Urothelium cell line (cell line): ENCODE measurements at regions not wholly inside any gene's neighbourhood (a gene's known extent, or its start where the extent isn't known, plus 50 kb on each side); places are given as distances from the start of the nearest gene placed in this dataset.

ENCODE experiments used
- DNase-seq: peaks from one replicate; pipeline ENCODE4 v3.0.0; 2011; ENCODE audit warnings: low spot score, mixed read lengths
- FAIRE-seq: peaks from 2 replicates; lab custom pipeline; 2011; peaks lifted over from hg19 to GRCh38; lab: Jason Lieb, UNC

DNA sequence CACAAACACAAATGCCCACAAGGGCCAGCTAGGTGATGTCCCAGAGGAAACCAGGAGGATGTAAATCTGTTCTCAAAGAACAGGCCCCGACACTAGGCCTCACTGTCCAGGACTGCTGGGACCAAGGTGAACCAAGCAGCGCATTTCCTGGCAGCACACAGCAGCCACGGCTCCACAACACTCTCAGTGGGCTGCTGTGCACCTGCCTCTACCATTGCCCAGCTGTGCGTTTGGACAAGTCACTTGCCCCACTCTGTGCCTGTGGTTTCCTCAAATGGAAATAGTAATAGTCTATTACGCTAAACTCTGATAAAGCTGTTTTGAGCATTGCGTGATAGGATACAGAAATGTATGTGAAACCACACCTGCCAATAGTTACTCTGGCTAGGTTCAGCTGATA lies 544.5 kb downstream of the BNC2 start:
- no peak for FAIRE-seq
- no peak for DNase-seq

DNA sequence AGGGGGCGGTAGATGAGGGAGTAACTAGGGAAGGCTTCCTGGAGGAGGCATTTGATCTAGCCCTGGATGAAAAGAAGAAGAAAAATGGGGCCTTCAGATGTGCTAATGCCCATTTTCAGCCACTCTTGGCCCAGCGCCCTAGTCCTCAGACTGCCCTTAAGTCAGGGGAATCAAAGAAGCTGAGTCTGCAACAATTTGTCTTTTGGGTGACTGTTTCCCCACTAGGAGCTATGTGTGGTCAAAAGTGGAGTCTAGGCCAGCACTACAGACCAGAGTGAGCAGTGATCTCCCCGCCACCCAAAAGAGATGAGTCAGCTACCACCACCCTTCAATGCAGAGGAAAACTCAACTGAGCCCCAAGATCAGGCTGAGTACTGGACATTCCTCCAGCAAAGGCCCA lies 542.1 kb downstream of the BNC2 start:
- no peak for DNase-seq
- no peak for FAIRE-seq

DNA sequence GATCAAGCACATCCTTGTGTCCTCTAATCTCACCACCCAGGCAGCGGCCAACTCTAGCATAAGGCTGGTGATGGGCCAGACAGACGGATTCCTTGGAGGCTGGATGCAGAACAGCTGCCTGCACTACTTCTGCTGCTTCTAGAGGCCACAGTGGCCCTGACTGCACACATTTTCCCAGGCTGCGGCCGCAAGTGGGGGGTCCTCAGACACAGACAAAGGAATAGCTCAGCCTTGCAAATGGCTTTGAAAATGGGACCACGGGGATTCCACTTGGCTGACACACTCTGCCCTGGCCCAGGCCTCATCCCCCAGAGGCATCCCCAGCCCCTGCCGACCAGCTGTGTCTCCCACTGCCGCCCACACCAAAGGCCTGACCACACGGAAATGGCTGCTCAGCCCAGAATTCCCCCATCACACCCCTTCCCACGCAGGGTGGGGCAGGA lies 540.8 kb downstream of the BNC2 start:
- FAIRE-seq (no peak), DNase-seq (no peak)

DNA sequence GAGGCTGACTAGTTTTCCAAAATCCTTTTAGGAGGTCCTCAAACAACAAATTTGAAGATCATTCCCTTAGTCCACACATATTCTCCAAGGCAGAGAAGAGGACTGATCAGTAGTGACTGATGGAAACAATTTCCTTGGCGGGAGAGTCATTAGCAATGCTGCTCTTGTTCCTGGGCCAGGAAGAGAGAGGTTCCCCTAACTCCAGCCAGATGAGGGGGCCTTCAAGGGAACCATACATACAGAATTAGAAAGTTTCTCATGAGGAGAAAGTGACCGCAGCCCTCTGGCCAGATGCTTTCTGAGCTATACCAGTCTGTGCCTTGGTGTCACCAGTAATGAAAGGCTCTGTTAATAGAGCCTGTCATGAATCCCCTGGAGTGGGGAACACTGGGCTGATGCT lies 539.4 kb downstream of the BNC2 start:
- no peak for DNase-seq
- no peak for FAIRE-seq

DNA sequence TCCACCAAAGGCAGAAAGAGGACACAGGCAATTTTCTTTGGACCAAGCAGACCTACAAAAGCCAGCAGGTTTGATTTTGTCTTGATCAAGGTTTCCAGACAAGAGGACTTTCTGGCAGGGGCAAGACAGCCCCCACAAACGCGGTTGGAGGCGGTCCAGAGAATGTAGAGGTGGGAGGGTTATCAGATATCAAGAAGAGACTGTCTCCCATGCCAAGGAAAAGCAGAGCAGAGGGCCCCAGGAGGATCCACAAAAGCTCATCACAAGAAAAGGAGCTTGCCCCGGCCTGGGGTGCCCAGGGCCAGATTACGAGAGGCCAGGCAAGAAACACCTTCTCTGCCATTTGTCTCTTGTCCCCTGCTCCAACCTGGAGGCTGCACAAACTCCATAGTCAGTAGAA lies 538.9 kb downstream of the BNC2 start:
- DNase-seq (no peak), FAIRE-seq (no peak)

DNA sequence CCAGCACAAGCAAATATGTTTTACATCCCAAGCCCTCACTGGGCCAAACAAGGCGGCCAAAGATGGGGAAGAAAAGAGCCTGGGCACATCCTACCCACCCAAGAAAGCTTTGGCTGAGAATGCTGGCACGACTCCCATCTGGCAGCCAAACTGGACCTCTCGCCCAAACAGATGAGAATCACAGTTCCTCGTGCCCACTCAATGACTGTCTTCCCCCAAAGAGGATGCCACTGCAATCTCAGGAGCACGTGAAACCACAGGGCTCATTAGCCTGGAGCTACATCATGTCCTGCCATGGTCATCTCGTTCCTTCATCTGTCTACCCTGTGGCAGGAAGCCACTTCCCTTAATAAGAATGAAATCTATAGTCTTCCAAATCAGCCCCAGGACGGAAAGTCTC lies 536.8 kb downstream of the BNC2 start:
- no peak for FAIRE-seq

DNA sequence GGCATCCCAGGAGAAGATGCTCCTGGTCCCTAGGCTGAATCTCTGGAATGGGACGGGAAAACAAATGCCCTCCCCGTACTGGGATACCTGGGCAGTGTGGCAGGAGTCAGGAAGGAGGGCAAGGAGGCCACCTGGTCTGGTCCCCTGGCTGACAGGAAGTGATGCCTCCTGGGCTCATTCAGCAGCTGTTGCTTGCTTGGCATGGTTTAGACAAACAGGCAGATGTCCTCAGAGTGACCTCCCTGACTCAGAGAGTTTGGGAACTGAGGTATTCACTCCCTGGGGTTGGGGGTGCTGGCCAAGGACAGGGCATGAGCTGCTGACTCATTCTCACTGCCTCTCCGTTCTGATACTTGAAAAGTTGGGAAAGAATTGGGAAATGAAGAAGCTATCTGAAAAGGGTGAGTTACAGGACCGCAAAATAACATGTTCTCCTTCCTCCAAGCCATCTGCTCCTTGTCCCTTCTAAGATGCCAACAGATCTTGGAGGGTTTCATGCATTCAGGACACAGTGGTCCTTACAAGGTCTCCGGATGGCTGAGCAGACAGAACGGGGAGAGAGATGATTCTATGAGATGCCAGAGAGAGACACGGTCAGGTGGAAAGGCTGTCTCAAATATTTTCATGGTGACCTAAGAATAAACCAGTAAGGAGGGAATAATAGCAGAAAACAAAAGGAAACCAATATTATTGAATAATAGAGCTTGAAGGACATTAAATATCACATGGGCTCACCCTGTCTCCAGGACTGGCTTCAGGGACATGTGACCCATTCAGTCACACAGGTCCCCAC lies 534.5 kb downstream of the BNC2 start:
- DNase-seq (peak; percentile 91), FAIRE-seq (peak; percentile 53)

More for the DNA sequence above, 536.8 kb downstream of the BNC2 start:
- no peak for DNase-seq

DNA sequence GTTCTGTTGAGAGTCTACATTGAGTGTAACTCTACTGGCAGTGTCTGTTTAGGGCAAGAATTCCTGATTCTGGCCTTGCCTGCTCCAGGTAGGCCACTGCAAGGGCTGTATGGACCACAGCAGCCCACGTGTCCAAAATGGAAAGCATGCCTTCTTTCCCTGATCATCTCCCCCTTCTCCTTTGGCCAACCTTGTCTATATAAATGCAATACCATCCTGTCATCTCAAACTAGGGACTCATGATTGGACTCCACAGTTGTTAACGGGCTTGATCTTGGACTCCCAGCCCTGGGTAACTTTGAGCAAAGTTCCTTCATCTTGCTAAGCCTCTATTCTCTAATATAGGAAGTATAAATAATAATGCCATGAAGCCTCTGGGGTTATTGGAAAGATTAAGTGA lies 533.6 kb downstream of the BNC2 start:
- DNase-seq: no peak

DNA sequence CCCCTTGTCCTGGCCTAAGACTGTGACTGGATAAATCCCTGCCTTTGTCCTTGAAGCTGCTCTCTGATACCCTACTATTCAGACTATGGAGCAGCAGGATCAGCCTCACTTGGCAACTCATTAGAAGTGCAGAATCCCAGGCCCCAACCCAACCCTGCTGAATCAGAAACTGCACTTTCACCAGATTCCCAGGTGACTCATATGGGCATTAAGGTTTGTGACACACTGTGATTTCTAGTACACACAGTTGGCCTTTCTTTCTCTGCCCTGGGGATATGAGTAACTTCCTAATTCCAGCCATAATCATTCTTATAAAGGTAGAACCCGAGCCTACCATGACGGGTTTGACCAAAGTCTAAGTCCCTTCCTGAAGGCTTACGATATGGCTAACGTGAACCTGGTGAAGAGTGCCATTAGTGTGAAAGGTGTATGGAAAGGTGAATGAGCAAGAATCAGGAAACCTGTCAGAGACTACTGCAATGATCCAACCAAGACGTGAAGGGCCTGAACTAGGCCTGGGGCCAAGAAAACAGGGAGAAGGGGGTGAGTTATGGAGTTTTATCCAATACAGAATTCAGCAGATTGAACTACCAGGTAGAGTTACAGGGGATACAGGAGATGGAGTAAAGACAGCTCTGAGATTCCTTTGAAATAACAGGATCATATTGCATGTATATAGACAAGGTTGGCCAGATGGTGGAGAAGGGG lies 533.0 kb downstream of the BNC2 start:
- peak; percentile 54 for DNase-seq
- no peak for FAIRE-seq

More for the DNA sequence above, 533.6 kb downstream of the BNC2 start:
- no peak for FAIRE-seq

DNA sequence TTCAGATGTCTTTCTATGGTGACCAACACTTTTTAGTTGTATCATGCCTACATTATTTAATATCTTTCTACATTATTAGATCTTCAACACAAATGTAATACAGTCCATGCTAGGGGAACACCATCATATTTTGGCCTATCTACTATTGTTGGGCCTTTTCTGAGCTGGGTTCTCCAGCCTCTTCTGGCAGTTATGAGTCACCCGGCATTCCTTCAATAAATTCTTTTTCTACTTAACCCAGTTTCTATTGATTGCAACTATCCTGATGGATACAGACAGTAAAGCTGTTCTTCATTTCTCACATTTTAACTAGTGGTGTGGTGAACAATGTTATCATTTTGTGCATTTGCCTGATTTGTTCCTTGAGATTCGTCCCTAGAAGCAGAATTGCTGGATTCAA lies 529.3 kb downstream of the BNC2 start:
- DNase-seq: peak; percentile 13
- FAIRE-seq: no peak

DNA sequence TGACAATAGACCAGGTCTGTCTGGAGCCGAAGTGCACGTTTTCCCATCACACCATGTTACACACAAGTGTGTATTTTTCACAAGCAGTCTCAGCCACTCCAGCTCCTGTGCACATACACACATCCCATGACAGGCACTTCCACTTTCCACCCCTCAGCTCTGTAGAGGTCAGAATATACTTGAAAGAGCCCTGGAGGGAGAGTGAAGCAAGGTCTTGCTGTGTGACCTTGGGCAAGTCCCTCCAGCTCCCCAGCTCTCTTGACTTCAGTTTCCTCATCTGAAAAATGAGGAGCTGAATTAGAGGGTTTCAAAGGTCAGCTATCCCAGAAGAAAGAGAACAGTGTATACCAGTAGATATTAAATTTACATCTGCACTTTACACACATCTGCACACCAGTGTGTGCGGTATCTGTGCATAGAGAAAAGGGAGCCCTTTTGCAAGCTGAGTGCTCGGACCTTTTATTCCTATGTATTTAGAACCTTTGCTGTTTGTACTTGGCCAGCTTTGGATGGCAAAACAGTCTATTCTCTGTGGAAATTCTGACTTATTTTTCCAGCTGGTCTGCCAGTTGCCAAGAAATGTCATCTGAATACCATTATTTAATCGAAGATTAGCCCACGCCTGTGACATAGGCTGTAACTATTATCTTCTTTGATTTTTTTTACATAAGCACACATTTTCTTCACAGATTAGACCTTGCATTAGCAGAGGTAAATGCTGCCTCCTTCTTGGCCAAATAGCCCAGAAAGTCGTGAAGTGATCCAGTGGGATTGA lies 528.0 kb downstream of the BNC2 start:
- FAIRE-seq: no peak
- DNase-seq: no peak

DNA sequence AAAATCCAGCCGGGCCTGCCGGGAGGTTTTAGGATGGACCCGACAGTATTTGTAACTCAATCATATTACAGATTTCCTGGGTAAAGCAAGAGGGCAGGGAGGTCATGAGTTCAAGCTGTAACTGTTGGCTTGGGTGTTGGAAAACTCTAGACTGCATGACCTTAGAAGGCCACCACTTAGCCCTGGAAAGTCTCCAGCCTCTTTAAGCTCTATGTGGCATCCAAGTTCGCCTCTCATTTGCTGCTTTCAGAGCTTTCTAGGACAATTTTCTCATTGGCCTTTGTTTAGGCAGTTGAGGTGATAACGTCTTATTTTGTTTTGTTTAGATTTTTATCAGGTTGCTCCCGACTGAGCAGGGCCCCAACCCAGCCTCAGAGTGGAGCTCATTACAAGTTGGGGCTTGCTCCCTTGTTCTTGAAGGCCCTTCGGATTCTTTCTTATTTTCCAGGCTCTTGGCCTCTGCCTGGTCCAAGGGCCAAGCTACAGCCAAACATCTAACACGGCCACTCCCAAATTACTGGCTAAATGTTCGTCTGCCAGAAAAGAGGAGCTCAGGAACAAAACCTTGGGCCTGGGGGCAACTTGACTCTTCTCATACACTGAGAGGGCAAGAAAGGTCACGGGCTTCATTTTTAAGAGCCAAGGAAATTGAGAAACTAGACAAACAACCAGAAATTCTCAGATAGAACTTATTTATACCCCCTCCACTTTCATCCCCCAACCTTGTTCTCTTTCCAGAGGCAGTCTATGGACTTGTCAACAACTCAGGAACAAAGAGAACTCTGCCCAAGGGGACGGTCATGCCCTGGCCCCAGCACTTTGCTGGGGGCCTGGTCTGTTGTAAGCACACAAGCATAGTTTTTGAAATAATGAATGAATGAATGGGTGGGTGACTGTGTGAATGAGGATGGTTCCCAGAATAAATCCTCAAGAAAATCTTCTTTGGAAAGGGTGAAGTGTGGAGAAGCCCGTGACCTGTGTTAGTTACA lies 526.9 kb downstream of the BNC2 start:
- FAIRE-seq: no peak
- no peak for DNase-seq

DNA sequence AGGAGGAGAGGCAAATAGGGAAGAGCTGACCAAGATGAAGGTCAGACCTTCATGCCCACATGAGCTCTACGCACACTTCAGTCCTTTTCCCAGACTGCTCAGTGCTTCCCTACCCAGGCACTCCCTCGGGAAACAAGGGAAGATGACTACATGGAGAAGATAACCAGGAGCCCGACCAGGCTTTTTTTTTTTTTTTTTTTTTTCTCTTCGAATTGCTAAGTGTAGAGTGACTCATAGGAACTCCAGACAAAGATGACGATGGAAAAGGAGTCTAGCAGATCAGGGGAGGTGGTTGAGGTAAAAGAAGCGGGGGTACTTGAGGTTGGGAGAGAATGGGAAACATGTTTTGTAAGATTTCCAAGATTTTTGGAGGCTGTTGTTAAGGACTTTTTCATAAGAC lies 526.1 kb downstream of the BNC2 start:
- DNase-seq (peak; percentile 75), FAIRE-seq (no peak)

DNA sequence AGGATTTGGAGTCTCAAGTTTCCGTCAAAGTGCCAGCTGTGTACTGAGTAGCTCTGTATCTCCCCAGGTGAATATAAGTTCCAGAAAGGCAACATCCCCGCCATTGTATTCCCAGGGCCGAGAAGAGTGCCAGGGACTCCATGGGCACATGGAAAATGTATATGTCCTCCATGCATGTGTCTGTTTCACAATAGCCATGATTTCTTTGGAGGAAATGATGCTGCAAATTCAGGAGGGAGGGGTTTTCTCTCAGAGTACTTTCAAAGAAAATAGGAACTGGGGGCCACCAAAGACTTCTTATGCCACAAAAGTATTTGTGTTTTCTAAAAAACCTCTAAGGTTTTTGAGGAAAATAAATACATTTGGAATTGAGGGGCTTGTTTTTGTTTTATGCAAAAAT lies 524.6 kb downstream of the BNC2 start:
- DNase-seq: no peak
- FAIRE-seq: no peak

DNA sequence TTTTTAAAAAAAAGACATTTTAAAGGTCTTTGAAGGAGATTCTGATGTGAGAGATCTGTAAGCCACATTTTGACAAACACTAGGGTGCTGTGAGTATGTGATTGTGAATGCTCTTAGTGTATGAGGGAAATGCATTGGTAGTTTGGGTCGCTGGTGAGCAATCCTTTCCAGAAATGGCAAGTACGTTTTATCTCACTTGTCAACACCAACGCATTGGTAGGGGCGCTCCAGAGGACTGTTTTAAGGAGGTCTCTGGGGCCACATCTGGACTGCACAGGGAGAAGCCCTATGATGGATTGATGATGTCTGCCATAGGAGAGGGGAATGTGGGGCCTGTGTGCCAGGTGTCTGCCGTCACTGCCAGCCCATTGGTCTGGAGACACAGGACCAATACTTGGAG lies 522.6 kb downstream of the BNC2 start:
- no peak for FAIRE-seq
- DNase-seq: no peak

DNA sequence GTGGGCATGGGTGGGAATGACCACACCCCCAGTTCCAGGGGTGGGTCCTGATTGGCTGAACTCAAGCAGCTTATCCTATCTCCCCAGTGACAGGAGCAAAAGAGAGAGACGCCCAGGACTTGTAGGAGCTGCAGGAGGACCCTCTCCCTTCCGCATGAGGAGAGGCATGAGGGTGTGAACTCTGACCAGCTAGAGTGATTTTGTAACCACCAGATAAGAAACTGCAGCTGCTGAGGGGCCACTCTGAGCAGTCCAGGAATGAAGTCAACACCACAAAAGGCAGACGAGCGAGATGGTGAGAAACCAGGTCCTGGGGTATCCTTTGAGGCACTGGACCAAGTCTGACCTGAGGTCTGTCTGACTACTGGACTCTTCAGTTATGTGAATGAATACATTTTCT lies 521.9 kb downstream of the BNC2 start:
- no peak for FAIRE-seq
- no peak for DNase-seq

DNA sequence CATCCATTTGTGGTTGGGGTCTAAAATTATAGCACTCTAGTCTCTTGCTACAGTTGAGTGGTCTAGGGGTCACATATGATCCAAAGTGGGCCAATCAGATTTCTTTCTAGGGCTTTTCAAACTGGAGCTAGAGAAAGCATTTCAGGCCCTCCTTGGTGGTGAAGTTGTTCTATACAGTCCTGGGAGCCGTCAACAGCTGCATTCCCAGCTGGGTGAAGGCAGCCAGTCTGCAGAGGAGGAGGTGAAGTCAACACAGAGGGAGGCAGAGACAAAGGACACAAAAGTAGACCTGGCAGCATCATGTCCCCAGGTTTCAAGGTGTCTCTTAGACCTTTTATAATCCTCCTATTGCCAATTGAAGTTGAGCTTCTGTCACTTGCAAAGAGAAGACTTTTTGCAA lies 518.2 kb downstream of the BNC2 start:
- DNase-seq: no peak
- FAIRE-seq: no peak

DNA sequence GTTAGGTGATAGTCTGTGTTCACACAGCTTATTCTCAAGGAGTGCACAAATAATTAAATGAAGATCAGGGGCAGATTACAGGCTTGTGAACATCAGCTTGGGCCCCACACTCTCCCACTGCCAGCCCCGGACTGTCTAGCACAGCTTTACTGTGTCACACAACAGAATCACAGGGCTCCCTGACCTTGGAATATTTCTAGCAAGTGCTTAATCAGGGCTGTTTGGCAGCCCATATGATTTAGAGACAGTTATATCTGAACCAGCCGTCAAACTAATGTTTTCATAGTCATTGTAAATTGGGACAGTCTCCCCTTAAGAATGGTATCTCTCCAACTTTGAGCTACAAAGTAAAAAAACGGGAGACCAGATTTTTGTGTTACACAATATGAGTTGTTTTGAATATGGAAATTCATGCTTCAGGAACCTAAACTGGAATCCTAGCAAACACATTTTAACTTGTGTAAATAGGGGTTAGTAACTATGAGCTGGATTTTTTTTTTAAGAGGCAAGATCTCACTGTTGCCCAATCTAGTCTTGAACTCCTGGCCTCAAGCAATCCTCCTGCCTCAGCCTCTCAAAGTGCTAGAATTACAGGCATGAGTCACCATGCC lies 517.6 kb downstream of the BNC2 start:
- DNase-seq (no peak), FAIRE-seq (no peak)

DNA sequence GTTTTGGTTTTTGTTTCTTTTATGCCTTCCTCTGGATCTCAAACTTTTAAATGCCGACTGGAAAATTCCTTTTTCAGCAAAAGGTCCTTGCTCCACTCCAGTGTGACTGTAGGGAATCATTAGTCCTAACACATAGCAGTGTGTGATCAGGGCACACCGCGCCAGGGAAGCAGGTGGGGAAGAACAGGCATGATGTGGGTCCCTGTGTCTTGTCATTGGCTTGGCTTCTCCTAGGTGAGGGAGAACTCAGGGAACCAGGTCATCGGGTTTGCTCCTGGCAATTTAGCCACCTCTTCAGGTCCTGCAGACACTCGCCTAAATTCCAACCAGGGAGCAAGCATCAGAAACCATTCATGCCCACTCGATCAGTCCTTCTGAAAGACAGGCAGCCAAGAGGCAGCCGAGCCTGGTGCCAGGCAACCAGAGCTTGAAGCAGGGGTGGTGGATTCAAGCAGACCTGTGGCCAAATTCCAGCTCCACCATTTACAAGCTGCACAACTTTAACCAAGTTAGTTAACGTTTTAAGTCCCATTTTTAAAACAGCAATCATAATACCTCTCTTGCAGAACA lies 514.2 kb downstream of the BNC2 start:
- no peak for FAIRE-seq
- no peak for DNase-seq

DNA sequence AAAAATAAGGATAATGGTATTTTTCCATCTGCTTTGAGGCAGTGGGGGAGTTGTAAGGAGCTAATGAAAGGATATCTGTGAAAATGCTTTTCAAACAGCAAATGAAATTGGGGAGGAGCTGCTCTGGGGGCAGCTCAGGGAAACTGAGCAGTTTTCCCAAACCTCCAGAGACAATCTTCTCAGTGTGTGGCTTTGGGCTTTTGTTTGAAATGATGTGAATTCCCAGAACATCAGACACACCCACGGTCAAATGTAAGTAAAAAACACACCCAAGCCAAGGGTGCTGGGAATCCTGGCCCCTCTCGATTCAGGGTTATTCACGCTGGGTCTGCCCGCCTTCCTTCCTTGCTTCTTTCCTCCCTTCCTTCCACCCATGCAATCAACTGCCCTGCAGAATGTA lies 512.6 kb downstream of the BNC2 start:
- DNase-seq (no peak), FAIRE-seq (no peak)
